ENCODE measurements at regions not wholly inside any gene's neighbourhood (a gene's known extent, or its start where the extent isn't known, plus 50 kb on each side); places are given as distances from the start of the nearest gene placed in this dataset.
A peak's percentile ranks its signal among the peaks of the same experiment; 100 is the strongest.

DNA sequence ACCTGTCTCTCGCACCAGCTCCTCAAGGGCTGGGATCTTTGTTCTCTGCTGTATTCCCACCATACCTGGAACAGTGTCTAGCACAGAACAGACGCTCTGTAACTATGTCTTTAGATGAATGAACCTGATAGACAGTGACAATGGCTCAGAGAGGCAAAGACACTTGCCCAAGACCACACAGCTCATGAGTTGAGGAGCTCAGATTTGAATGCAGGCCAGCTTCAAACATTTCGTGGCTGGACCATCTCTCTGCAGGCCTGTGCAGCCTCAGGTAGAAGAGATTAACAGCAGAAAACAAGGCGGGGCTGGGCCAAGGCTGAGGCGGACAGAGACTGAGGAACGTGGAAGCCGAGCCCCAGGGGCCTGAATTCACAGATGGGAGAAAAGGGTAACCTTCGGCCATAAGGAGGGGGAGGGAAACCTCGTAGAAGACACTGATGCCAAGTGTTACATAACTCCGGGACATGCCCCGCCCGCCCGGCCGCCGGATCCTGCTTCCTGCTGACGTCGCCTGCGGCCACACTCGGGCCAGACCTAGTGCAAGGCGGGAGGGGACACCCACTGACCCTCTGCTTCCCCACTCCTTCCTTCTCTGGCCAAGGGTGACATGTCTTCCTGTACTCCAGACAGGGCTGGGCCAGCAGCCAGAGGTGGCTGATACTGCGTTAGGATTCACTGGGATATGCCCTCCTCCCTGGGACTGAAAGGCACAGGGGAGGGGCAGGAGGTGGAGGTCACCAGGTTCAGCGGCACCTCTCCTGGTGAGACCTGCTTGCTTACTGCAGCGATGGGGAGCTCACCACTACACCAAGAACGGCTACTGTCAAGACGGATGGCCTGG, 86.8 kb downstream of the RFLNA start:
- peak; percentile 69 to 81 (median 76) for DNase-seq
- Histone ChIP-seq H3K27me3 (ENCODE audit: control insufficient read depth in 3 of 3, insufficient read depth in 3 of 3, low read length in 2 of 3) (no peaks in the 10 kb centered on the region), H3K9me3 (ENCODE audit: control insufficient read depth in 4 of 4, insufficient read depth in 3 of 4, low read length in 3 of 4) (no peaks in the 10 kb centered on the region), H3K27ac (ENCODE audit: low read depth in 1 of 2, low read length in 1 of 2) (peak overlapping the region; percentile 69 to 88), H3K4me3 (no peak overlapping the region), H3K9ac (ENCODE audit: insufficient read depth in 1 of 2, low read length in 2 of 2) (no peak overlapping the region), H3K36me3 (ENCODE audit: control insufficient read depth in 4 of 4, insufficient read depth in 4 of 4, low read length in 4 of 4) (peaks cover 0 to 39% (median 34%) of the 10 kb centered on the region in 4 donors), H3K4me1 (ENCODE audit: control insufficient read depth in 5 of 5, insufficient read depth in 5 of 5, low read length in 5 of 5) (peaks cover 20 to 37% (median 22%) of the 10 kb centered on the region in 5 donors)
- ATAC-seq (ENCODE audit: insufficient read depth, low FRiP score): peak; percentile 79
- TF ChIP-seq, protein P1, sequence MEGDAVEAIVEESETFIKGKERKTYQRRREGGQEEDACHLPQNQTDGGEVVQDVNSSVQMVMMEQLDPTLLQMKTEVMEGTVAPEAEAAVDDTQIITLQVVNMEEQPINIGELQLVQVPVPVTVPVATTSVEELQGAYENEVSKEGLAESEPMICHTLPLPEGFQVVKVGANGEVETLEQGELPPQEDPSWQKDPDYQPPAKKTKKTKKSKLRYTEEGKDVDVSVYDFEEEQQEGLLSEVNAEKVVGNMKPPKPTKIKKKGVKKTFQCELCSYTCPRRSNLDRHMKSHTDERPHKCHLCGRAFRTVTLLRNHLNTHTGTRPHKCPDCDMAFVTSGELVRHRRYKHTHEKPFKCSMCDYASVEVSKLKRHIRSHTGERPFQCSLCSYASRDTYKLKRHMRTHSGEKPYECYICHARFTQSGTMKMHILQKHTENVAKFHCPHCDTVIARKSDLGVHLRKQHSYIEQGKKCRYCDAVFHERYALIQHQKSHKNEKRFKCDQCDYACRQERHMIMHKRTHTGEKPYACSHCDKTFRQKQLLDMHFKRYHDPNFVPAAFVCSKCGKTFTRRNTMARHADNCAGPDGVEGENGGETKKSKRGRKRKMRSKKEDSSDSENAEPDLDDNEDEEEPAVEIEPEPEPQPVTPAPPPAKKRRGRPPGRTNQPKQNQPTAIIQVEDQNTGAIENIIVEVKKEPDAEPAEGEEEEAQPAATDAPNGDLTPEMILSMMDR (IDR thresholded peaks at IDR 0.05; ENCODE audit: control extremely low read depth, extremely low read depth): no peak
- 17 to 20% methylated on average over 25 of the region's 25 CpGs for WGBS, 2 donors

DNA sequence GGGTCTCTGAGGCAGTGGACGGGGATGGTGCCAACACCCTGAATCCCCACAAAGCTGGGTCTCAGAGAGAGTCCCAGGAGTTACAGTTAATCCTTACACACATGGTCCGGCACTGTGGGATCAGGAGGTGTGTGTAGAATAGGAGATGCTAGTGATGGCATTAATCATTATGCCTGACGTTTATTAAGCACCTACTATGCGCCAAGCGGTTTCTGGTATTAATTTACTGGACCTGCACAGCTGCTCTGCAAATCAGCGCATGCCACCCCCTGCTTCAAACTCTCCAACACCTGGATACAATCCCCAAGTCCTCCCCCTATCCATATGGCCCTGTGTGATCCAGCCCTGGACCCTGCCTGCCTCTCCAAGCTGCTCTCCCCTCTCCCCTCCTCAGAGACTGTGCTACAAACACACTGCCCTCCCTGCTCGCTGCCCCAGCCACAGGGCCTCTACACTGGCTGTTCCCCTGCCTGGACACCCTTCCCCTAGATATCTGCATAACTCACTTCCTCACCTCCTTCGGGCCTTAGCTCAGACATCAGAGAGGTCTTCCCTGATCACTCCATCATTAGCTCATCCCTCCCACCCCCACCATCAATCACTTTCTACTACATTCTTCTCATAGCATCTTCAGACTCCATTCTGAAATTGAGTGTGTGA, 86.0 kb downstream of the RFLNA start:
- TF ChIP-seq, protein P1 (IDR thresholded peaks at IDR 0.05; ENCODE audit: control extremely low read depth, extremely low read depth): no peak
- peak overlapping the region; percentile 69 to 88 for H3K27ac ChIP-seq (ENCODE audit: low read depth in 1 of 2, low read length in 1 of 2)
- 48 to 55% methylated on average over 8 of the region's 8 CpGs for WGBS, 2 donors
- H3K4me1 ChIP-seq (ENCODE audit: control insufficient read depth in 5 of 5, insufficient read depth in 5 of 5, low read length in 5 of 5): peaks cover 14 to 37% (median 22%) of the 10 kb centered on the region in 5 donors
- no peaks in the 10 kb centered on the region for H3K27me3 ChIP-seq (ENCODE audit: control insufficient read depth in 3 of 3, insufficient read depth in 3 of 3, low read length in 2 of 3)
- H3K4me3 ChIP-seq: no peak overlapping the region
- no peak overlapping the region for H3K9ac ChIP-seq (ENCODE audit: insufficient read depth in 1 of 2, low read length in 2 of 2)
- peaks cover 0 to 47% (median 37%) of the 10 kb centered on the region in 4 donors for H3K36me3 ChIP-seq (ENCODE audit: control insufficient read depth in 4 of 4, insufficient read depth in 4 of 4, low read length in 4 of 4)
- no peak for ATAC-seq (ENCODE audit: insufficient read depth, low FRiP score)
- no peak for DNase-seq
- H3K9me3 ChIP-seq (ENCODE audit: control insufficient read depth in 4 of 4, insufficient read depth in 3 of 4, low read length in 3 of 4): no peaks in the 10 kb centered on the region

DNA sequence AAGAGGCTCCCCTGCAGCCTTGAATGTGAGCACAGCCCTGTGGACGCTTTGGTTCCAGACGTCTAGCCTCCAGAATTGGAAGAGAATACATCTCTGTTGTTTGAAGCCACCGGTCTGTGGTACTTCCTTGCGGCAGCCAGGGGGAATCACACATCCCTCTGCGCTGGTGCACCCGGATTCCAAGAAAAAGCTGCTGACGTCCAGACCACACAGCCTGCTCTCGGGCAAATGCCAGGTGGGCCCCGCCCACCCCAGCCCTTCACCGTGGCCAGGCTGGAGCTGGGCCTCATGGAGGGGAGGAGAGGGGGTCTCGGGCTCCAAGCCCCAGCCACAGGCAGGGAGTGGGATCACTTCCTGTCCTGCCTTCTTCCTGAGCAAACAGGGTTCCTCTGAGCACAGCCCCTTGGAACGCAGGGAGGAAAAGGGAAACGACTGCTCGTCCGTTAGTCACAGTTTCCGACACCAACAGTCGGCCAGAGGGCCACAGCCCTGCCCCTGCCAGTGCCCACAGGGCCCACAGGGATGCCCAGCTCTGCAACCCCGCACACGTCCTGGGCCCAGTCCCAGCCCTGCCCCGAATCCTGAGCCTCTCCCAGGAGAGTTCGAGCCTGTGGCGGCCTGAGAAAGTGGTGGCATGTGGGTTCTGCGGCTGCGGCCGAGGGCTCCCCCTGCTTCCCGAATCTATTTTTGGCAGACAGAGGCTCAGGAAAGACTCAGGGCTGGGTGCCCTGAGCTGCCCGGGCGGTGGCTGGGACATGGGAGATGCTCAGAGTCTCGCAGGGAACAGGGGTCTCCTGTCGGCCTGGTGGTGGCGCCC, 85.3 kb downstream of the RFLNA start:
- Histone ChIP-seq H3K36me3 (ENCODE audit: control insufficient read depth in 4 of 4, insufficient read depth in 4 of 4, low read length in 4 of 4) (peaks cover 0 to 47% (median 41%) of the 10 kb centered on the region in 4 donors), H3K27me3 (ENCODE audit: control insufficient read depth in 3 of 3, insufficient read depth in 3 of 3, low read length in 2 of 3) (no peaks in the 10 kb centered on the region), H3K9ac (ENCODE audit: insufficient read depth in 1 of 2, low read length in 2 of 2) (peak overlapping the region in 1 of 2 donors; percentile 82), H3K9me3 (ENCODE audit: control insufficient read depth in 4 of 4, insufficient read depth in 3 of 4, low read length in 3 of 4) (no peaks in the 10 kb centered on the region), H3K27ac (ENCODE audit: low read depth in 1 of 2, low read length in 1 of 2) (peak overlapping the region; percentile 69 to 88), H3K4me3 (no peak overlapping the region), H3K4me1 (ENCODE audit: control insufficient read depth in 5 of 5, insufficient read depth in 5 of 5, low read length in 5 of 5) (peaks cover 9 to 37% (median 22%) of the 10 kb centered on the region in 5 donors)
- WGBS, 2 donors: 12 to 29% methylated on average over 31 of the region's 31 CpGs
- peak; percentile 48 for ATAC-seq (ENCODE audit: insufficient read depth, low FRiP score)
- TF ChIP-seq, protein P1 (IDR thresholded peaks at IDR 0.05; ENCODE audit: control extremely low read depth, extremely low read depth): no peak
- peak; percentile 89 to 93 (median 90) for DNase-seq
